ENCODE measurements at regions not wholly inside any gene's neighbourhood (a gene's known extent, or its start where the extent isn't known, plus 50 kb on each side); places are given as distances from the start of the nearest gene placed in this dataset.

DNA sequence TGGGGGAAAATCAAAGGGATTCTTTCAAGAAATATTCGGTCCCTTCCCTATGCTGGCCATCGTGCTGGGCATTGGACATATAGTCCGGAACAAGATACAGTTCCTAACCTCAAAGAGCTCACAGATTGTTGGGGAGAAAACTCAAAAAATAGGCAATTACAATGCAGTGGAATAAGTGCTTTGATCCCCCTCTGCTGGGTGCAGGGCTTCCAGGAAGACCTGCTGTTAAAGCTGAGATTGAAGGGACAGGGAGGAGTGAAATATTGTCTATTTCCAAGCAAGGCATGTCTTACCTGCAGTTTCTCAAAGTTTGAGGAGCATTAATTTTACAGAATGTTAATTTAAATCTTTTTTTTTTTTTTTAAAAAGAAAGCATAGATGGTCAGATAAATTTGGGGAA lies 75.1 kb upstream of the SESN3 start:
- H3K27me3 Mint-ChIP-seq, result no peaks in the 10 kb centered on the region
- H3K4me3 Mint-ChIP-seq, result no peak overlapping the region
- ChIA-PET CTCF (interaction anchor here (0.5 to 0.8 kb wide), 2 partner anchors 9 to 91 kb away, joined by 3 read pairs; no protein-coding TSS in a partner anchor), POLR2A (interaction anchor here (0.7 kb wide), 1 partner anchor 108 kb away, joined by 3 read pairs; no protein-coding TSS in a partner anchor)
- H3K27ac Mint-ChIP-seq, result no peak overlapping the region
- peaks cover 7% of the 10 kb centered on the region for H3K4me1 Mint-ChIP-seq
- H3K36me3 Mint-ChIP-seq (ENCODE audit: low read depth), result no peaks in the 10 kb centered on the region
- H3K9me3 Mint-ChIP-seq, result peaks cover 3% of the 10 kb centered on the region
- DNase-seq, result no peak

DNA sequence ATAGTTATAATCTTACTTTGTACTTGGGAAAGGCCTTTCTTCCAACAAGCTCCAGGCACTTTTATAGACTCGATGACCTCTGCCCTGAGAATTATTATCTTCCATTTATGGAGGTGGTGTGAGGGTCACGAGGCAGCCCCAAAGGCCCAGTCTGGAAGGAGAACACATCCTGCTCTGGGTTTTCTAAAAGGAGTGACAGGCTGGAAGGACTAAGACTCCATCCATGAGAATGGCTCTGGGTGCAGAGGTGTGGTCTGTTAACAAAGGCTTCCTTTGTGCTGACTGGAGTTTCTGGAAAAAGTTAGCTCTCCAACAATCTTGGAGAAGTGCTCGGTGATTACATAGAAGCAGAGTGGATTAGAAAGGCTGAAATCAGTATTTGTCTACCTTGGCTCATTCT lies 74.7 kb upstream of the SESN3 start:
- H3K4me1 Mint-ChIP-seq, result peaks cover 7% of the 10 kb centered on the region
- CTCF ChIA-PET, result interaction anchor here (0.8 kb wide), 1 partner anchor 9 kb away, joined by 3 read pairs; no protein-coding TSS in a partner anchor
- no peak overlapping the region for H3K27ac Mint-ChIP-seq
- no peak overlapping the region for H3K4me3 Mint-ChIP-seq
- POLR2A ChIA-PET, result interaction anchor here (0.7 kb wide), 1 partner anchor 108 kb away, joined by 3 read pairs; no protein-coding TSS in a partner anchor
- H3K36me3 Mint-ChIP-seq (ENCODE audit: low read depth), result no peaks in the 10 kb centered on the region
- H3K9me3 Mint-ChIP-seq, result peaks cover 5% of the 10 kb centered on the region
- no peak for DNase-seq
- H3K27me3 Mint-ChIP-seq, result no peaks in the 10 kb centered on the region

DNA sequence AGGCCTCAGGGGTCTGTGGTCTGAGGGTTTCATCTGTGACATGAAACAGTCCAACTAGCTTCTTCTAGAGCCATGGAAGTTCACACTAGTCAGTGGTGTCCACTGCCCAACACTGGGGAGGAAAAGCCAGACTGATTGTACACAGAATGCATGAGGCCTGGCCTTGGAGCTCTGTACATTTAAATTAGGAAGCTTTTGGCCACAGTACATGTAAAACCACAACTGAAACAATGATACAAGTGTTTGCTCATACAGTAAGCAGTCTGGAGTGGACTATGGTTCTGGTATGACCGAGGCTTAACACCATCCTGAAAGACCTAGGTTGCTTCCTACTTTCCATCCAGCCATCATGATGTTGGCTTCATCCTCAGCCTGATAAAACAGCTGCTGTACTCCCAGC lies 73.8 kb upstream of the SESN3 start:
- no peak overlapping the region for H3K27ac Mint-ChIP-seq
- H3K4me3 Mint-ChIP-seq, result no peak overlapping the region
- peaks cover 5% of the 10 kb centered on the region for H3K4me1 Mint-ChIP-seq
- ChIA-PET CTCF (no interaction called here), POLR2A (no interaction called here)
- DNase-seq, result no peak
- H3K27me3 Mint-ChIP-seq, result no peaks in the 10 kb centered on the region
- H3K36me3 Mint-ChIP-seq (ENCODE audit: low read depth), result no peaks in the 10 kb centered on the region
- peaks cover 5% of the 10 kb centered on the region for H3K9me3 Mint-ChIP-seq

DNA sequence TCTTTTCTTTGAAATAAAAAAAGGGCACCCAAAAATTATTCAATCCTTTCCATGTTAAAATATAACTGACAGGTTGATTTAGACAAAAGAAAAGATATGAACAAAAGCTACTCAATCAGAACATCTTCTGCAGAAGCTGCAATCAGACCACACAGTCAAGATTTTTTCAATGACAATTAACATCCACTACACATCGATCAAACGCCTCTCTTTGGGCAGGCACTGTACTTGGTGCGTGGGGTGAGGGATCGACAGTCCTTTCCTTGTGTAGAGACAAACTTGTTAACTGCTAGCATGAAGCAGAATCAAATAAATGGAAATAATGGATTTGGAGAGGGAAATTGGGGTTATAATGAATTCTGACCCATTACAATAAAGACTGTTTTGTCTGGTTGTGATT lies 71.2 kb upstream of the SESN3 start:
- H3K27ac Mint-ChIP-seq, result no peak overlapping the region
- peaks cover 21% of the 10 kb centered on the region for H3K4me1 Mint-ChIP-seq
- ChIA-PET CTCF (no interaction called here), POLR2A (no interaction called here)
- H3K4me3 Mint-ChIP-seq, result no peak overlapping the region
- peaks cover 2% of the 10 kb centered on the region for H3K9me3 Mint-ChIP-seq
- peaks cover 1% of the 10 kb centered on the region for H3K36me3 Mint-ChIP-seq (ENCODE audit: low read depth)
- H3K27me3 Mint-ChIP-seq, result no peaks in the 10 kb centered on the region
- no peak for DNase-seq

DNA sequence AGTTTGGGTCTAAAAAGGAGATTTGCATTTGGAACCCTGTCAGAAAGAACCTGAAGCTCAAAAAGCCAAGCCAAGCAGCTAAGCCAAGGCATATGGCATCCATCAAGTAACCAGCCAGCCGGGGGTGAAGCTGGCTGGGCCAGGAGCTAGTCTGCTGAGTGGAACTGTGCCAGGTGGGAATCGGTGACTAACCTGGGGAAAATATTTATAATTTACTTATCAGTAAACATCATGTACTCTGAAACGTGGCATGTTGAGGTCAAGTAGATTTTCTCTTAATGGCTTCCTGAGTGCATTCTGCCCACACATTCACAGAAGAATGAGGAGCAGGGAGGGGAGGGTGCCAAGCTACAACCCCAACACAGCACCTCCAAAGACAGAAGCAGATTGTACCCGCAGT lies 70.5 kb upstream of the SESN3 start:
- Mint-ChIP-seq H3K36me3 (ENCODE audit: low read depth) (peaks cover 1% of the 10 kb centered on the region), H3K27me3 (no peaks in the 10 kb centered on the region), H3K4me3 (no peak overlapping the region), H3K9me3 (peaks cover 2% of the 10 kb centered on the region), H3K4me1 (peaks cover 26% of the 10 kb centered on the region), H3K27ac (no peak overlapping the region)
- DNase-seq, result no peak
- ChIA-PET CTCF (no interaction called here), POLR2A (interaction anchor here (0.5 kb wide), 1 partner anchor 145 kb away, joined by 3 read pairs; no protein-coding TSS in a partner anchor)

DNA sequence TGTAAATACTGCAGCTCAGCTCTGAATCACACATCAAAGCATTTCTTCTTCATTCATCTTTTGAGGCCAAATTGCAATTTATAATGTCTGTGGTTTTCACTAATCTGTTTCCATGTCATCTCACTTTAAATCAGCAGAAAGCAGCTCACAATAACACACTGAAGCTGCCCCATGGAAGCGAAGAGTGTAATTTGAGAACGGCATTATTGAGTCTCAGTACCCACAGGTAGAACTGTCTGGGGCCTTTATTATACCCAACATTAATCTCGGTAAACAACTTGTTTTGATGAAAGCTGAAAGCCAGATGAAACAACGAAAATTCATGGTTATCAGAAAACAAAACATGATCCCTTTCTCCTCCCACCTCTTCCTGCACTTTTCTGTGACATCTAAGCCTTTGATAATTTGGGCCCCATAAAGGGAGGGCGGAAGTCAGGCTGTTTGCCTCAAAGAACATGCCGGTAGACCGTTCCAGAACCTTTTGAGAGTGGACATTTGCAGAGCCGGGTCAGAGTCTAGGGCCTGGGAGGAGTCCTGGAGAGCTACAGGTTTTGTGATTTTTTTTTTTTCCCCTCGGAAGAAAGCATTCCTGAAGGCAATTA lies 68.2 kb upstream of the SESN3 start:
- DNase-seq, result no peak
- CTCF ChIA-PET, result interaction anchor here (0.6 kb wide), 2 partner anchors 17 to 59 kb away, joined by 3 to 4 read pairs; no protein-coding TSS in a partner anchor
- Mint-ChIP-seq H3K4me3 (no peak overlapping the region), H3K9me3 (peaks cover 2% of the 10 kb centered on the region), H3K27ac (peak overlapping the region; percentile 63), H3K36me3 (ENCODE audit: low read depth) (peaks cover 1% of the 10 kb centered on the region), H3K4me1 (peaks cover 26% of the 10 kb centered on the region), H3K27me3 (no peaks in the 10 kb centered on the region)
- POLR2A ChIA-PET, result no interaction called here

DNA sequence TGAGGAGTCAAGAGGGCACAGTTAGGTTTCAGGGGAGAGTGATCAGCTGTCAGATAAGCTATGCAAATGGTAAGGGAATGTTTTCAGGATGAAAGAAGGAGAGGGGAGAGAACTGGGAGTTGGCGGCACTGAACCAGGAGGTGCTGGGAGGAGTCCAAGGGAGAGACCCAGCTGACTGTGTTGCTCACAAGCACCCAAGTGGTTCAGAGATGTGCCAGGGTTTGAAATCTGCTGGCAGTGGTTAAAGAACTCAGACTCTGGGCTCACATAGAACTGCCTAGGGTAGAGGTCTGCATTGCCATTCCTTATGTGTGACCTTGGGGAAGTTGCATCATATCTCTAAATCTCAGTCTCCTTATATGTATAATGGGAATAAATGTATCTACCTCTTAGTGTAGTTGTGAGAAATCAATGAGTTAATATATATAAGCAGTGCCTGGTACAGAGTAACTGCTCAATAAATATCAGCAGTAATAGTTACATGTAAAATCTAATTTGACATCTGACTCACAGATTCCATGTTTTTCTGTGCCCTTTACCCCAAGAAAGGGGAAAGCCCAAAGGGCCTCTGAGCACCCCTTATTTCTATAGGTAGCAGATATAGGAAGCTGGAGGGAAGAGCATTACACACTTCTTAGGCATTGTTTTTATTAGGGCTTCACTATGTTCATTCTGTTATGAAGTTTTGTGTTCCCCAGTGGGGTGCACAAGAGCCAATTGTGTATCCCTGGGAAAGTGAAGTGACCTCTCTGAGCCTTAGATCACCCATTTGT lies 66.9 kb upstream of the SESN3 start:
- Mint-ChIP-seq H3K36me3 (ENCODE audit: low read depth) (peaks cover 1% of the 10 kb centered on the region), H3K9me3 (peaks cover 2% of the 10 kb centered on the region), H3K27ac (no peak overlapping the region), H3K27me3 (no peaks in the 10 kb centered on the region), H3K4me3 (no peak overlapping the region), H3K4me1 (peaks cover 26% of the 10 kb centered on the region)
- POLR2A ChIA-PET, result no interaction called here
- no peak for DNase-seq
- CTCF ChIA-PET, result interaction anchor here (1.0 to 3.1 kb wide), 3 partner anchors 8 to 12 kb away, joined by 3 to 9 read pairs (median 4); no protein-coding TSS in a partner anchor

DNA sequence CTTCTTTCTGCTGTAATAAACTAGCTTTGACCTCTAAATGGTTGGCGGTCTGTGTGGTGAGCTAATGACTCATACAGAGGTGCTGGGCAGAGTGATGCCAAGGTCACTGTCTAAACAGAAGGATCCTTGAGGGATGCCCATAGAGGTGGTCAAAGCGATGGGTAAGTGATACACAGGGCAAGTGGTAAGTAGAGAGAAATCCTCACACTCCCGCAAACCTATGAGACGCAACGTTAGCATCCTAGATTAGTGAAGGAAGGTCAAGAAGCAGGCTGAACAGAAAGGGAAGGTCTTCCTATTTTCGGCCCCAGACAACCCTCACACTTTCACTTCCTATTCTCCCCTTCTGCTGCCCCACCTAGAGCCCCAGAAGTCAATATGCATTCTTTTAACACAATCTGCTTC lies 65.6 kb upstream of the SESN3 start:
- POLR2A ChIA-PET, result no interaction called here
- CTCF ChIA-PET, result interaction anchor here (1.0 to 3.1 kb wide), 3 partner anchors 9 to 11 kb away, joined by 3 to 9 read pairs (median 4); no protein-coding TSS in a partner anchor
- peaks cover 3% of the 10 kb centered on the region for H3K27me3 Mint-ChIP-seq

DNA sequence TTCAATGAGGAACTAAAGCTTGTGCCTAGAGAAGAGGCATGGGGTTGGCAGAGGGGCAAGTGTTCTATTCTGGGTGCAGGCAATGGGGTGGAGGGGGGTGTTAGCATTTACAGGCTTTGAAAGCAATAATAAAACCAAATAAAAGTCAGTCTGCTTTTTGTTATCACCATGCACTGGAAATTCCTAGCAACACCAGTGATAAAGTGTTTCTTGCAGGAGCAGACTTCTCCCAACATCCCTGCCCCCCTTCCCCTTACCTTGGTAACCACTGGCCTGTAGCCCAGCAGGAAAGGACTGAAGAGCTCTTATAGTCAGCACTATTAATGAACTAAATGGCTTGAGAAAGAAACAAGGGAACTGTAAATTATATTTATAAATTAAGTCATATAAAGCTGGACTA lies 65.2 kb upstream of the SESN3 start:
- CTCF ChIA-PET, result interaction anchor here (1.7 to 3.1 kb wide), 2 partner anchors 10 to 11 kb away, joined by 4 to 9 read pairs; no protein-coding TSS in a partner anchor
- DNase-seq, result no peak
- peaks cover 26% of the 10 kb centered on the region for H3K4me1 Mint-ChIP-seq
- peaks cover 2% of the 10 kb centered on the region for H3K9me3 Mint-ChIP-seq
- POLR2A ChIA-PET, result no interaction called here
- H3K4me3 Mint-ChIP-seq, result no peak overlapping the region
- H3K27ac Mint-ChIP-seq, result no peak overlapping the region
- H3K27me3 Mint-ChIP-seq, result peaks cover 3% of the 10 kb centered on the region
- H3K36me3 Mint-ChIP-seq (ENCODE audit: low read depth), result peaks cover 1% of the 10 kb centered on the region

More for the DNA sequence above, 65.6 kb upstream of the SESN3 start:
- Mint-ChIP-seq H3K27ac (no peak overlapping the region), H3K4me1 (peaks cover 26% of the 10 kb centered on the region), H3K36me3 (ENCODE audit: low read depth) (peaks cover 1% of the 10 kb centered on the region), H3K4me3 (no peak overlapping the region), H3K9me3 (peaks cover 2% of the 10 kb centered on the region)
- no peak for DNase-seq

DNA sequence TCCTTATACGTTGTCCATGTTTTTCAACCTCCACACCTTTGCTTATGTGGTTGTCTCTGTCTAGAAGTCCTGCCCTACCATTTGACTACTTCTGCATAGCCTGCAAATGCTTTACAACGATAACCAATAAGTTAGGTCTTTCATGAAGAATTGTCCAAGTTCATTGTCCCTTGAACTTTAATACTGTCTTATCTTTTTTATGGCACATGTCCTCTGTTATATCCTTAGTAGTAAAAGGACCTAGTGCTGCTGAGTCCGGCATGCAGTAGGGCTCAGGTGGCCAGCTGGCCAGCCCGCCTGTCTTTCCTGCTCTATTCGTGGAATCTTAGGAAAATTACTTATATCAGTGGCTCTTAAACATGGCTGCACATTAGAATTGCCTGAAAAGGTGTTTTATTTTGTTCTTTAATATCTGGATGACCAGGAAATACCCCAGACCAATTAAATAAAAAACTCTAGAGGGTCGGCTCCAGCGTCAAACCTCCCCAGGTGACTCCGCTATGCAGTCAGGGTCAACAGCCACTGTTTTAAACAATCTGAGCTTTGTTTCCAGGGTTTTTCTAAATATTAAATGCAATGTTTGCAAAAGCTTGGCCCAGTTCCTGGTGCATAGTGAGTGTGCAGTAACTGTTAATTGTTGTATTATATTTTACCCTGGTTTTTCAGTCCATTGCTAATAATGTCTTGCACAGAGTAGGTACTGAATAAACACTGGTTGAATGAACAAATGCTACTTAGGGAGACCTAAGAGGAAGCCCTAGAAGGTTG lies 64.6 kb upstream of the SESN3 start:
- POLR2A ChIA-PET, result no interaction called here
- no peaks in the 10 kb centered on the region for H3K9me3 Mint-ChIP-seq
- peaks cover 3% of the 10 kb centered on the region for H3K27me3 Mint-ChIP-seq
- no peak overlapping the region for H3K4me3 Mint-ChIP-seq
- CTCF ChIA-PET, result interaction anchor here (1.7 to 3.1 kb wide), 2 partner anchors 10 to 12 kb away, joined by 4 to 9 read pairs; no protein-coding TSS in a partner anchor
- H3K27ac Mint-ChIP-seq, result no peak overlapping the region
- peaks cover 26% of the 10 kb centered on the region for H3K4me1 Mint-ChIP-seq
- peaks cover 1% of the 10 kb centered on the region for H3K36me3 Mint-ChIP-seq (ENCODE audit: low read depth)
- no peak for DNase-seq

DNA sequence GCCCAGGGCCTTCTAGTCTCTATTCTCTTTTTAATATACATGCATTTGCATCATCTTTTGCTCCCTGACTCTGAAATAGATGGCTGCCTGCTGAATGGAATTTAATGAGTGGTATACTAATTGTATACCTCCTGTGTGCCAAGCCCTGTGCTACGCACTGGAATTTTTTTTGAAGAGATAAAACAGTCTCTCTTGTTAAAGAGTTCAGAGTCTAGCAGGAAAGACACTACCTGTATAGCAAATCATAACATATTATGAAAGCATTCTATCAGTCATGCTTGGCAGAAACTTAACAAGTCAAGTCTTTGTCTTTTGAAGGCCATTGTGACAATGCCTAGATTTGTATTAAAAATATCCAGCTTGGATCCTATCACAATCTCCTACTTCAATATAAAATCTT lies 63.7 kb upstream of the SESN3 start:
- no peak overlapping the region for H3K4me3 Mint-ChIP-seq
- H3K4me1 Mint-ChIP-seq, result peaks cover 26% of the 10 kb centered on the region
- ChIA-PET POLR2A (no interaction called here), CTCF (no interaction called here)
- no peak for DNase-seq
- H3K27me3 Mint-ChIP-seq, result peaks cover 3% of the 10 kb centered on the region
- H3K36me3 Mint-ChIP-seq (ENCODE audit: low read depth), result peaks cover 1% of the 10 kb centered on the region
- no peaks in the 10 kb centered on the region for H3K9me3 Mint-ChIP-seq
- no peak overlapping the region for H3K27ac Mint-ChIP-seq

DNA sequence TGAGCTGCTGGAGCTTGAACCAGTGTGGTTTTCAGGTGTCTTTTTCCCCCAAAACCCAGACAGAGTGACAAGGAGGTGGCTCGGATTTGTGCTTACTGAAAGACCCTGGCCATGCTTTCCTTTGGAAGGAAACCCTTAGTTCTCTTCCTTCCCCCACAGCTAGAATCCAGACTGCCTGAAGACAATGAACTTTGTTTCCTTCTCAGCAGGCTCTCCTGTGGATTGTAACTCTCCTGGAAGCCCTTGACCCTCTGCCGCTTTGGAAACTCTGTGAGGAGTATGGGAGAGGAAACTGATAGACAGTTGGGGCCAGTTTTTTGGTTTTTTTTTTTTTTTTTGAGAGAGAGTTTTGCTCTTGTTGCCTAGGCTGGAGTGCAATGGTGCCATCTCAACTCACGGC lies 62.1 kb upstream of the SESN3 start:
- Mint-ChIP-seq H3K4me3 (no peak overlapping the region), H3K27me3 (peaks cover 3% of the 10 kb centered on the region), H3K9me3 (no peaks in the 10 kb centered on the region), H3K27ac (no peak overlapping the region), H3K4me1 (peaks cover 10% of the 10 kb centered on the region), H3K36me3 (ENCODE audit: low read depth) (no peaks in the 10 kb centered on the region)
- ChIA-PET POLR2A (no interaction called here), CTCF (interaction anchor here (0.6 to 1.0 kb wide), 2 partner anchors 36 to 117 kb away, joined by 3 read pairs; no protein-coding TSS in a partner anchor)
- no peak for DNase-seq

DNA sequence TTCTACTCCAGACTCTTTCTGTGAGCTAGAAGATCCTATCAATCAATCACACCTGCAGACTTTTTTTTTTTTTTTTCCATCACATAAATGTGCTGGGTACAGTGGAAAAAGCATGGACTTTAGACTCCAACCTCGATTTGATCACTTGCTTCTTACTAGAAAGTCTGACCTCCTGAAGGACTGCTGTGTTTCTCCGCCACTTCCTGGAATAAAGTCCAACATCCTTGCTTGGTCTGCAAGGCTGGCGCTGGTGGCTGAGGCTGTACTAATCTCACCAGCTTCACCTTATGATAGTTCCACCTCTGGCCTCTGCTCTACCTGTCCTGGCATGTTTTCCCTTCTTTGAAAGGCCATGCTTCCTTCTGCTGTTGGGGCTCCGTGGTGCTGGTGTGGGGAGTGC lies 60.9 kb upstream of the SESN3 start:
- peaks cover 3% of the 10 kb centered on the region for H3K27me3 Mint-ChIP-seq
- no peak overlapping the region for H3K4me3 Mint-ChIP-seq

More for the DNA sequence above, 60.9 kb upstream of the SESN3 start:
- DNase-seq, result no peak
- ChIA-PET POLR2A (no interaction called here), CTCF (no interaction called here)
- H3K27ac Mint-ChIP-seq, result no peak overlapping the region
- H3K9me3 Mint-ChIP-seq, result no peaks in the 10 kb centered on the region
- H3K4me1 Mint-ChIP-seq, result peaks cover 3% of the 10 kb centered on the region
- H3K36me3 Mint-ChIP-seq (ENCODE audit: low read depth), result no peaks in the 10 kb centered on the region

Measured in activated CD4-positive, alpha-beta T cell treated with anti-CD3 and anti-CD28 coated beads, Interleukin-2, amount 10 ng/mL, durations not matched to agents 7 days and 5 days (primary cell).